Naive thymus-derived CD8-positive, alpha-beta T cell (primary cell): ENCODE measurements at regions not wholly inside any gene's neighbourhood (a gene's known extent, or its start where the extent isn't known, plus 50 kb on each side); places are given as distances from the start of the nearest gene placed in this dataset.

Experiments used
- ATAC-seq, 2 donors: fragments of 150-1000 bp; cut with Tn5 transposase in 1 of 2; sonication (Bioruptor Pico), chemical (Tn5 transposase) in 1 of 2; 1 replicate in 1 of 2; 2 replicates in 1 of 2; pipeline ENCODE4 v1.10.0; 2021; ENCODE audit warnings: mild to moderate bottlenecking in 2 of 2, moderate library complexity in 2 of 2
- POLR2A ChIA-PET: fragments of 350-600 bp; sonication (Branson Sonifier 250); formaldehyde crosslinking; loops from one replicate; lab custom pipeline; 2021; ENCODE audit warnings: antibody characterized with exemption; lab: Charles Lee
- DNase-seq, 10 donors: peaks; one replicate each; pipeline versions ENCODE4 v3.0.0 to v3.0.0-alpha.2; 2020 to 2022
- H3K27ac Mint-ChIP-seq, 10 donors: one replicate each; pipeline ENCODE4 v1.8.0; 2020 to 2022; ENCODE audit warnings: mild to moderate bottlenecking in 10 of 10, mixed read lengths in 10 of 10, moderate library complexity in 4 of 10, inconsistent platforms in 1 of 10
- H3K27me3 Mint-ChIP-seq, 5 donors: one replicate each; pipeline ENCODE4 v1.8.0; 2021 to 2022; ENCODE audit warnings: mixed read lengths in 5 of 5
- H3K36me3 Mint-ChIP-seq, 3 donors: one replicate each; pipeline ENCODE4 v1.8.0; 2020 to 2022; ENCODE audit warnings: mixed read lengths in 3 of 3, mild to moderate bottlenecking in 2 of 3, inconsistent platforms in 1 of 3
- H3K4me1 Mint-ChIP-seq, 4 donors: one replicate each; pipeline ENCODE4 v1.8.0; 2021 to 2022; ENCODE audit warnings: mixed read lengths in 4 of 4
- H3K4me3 Mint-ChIP-seq, 10 donors: one replicate each; pipeline ENCODE4 v1.8.0; 2020 to 2022; ENCODE audit warnings: mild to moderate bottlenecking in 10 of 10, mixed read lengths in 10 of 10, moderate library complexity in 6 of 10, inconsistent platforms in 1 of 10
- H3K9me3 Mint-ChIP-seq, 9 donors: one replicate each; pipeline ENCODE4 v1.8.0; 2020 to 2022; ENCODE audit warnings: mixed read lengths in 9 of 9, mild to moderate bottlenecking in 3 of 9, inconsistent platforms in 1 of 9, moderate library complexity in 1 of 9

DNA sequence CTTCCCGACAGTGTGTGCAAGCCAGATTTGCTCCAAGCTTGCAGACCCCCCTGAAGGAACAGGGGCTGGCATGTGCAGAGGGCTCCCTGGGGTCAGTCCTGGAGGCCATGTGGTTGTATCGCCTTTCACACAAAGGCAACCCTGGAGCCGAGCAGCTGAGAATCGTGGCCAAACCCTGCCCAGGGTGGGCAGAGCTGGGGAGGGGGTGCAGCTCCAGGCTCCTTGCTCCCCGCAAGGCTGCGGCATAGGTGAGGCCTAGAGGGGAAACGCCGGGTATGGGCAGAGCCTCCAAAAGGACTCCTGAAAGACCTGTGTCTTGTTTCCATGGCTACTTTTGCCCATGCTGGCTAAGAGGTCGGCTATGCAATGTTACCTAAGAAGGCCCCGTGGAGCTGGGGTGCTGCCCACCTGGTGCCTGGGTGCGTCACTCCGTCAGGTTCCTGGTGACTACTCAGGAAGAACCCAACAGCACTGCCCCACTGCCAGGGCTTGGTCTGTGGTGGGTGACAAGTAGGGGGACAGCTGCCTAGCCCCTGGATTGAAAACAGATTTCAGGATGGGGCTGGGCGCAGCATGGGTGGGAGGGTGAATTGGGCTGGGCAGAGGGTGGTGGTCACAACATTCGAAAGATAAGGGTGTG, 171.0 kb upstream of the SHH start:
- Mint-ChIP-seq H3K4me3 (no peak overlapping the region), H3K27ac (no peak overlapping the region), H3K27me3 (peaks cover 0 to 9% (median 0%) of the 10 kb centered on the region in 5 donors), H3K36me3 (no peaks in the 10 kb centered on the region), H3K4me1 (peaks cover 3 to 19% (median 7%) of the 10 kb centered on the region in 4 donors), H3K9me3 (no peaks in the 10 kb centered on the region)
- ATAC-seq (no peak), DNase-seq (no peak)
- POLR2A ChIA-PET: no interaction called here

DNA sequence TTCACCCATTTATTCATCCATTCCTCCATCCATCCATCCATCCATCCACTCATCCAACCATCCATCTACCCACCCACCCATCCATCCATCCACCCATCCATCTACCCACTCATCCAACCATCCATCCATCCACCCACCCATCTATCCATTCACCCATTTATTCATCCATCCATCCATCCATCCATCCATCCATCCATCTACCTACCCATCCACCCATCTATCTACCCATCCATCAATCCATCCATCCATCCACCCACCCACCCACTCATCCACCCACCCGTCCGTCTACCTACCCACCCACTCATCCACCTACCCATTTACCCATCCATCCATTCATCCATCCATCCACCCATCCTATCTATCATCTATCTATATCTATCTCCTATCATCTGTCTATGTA, 169.4 kb upstream of the SHH start:
- Mint-ChIP-seq H3K27ac (no peak overlapping the region), H3K9me3 (no peaks in the 10 kb centered on the region), H3K4me3 (no peak overlapping the region), H3K4me1 (peaks cover 0 to 3% (median 1%) of the 10 kb centered on the region in 4 donors), H3K36me3 (no peaks in the 10 kb centered on the region), H3K27me3 (peaks cover 0 to 9% (median 0%) of the 10 kb centered on the region in 5 donors)
- DNase-seq: no peak
- ATAC-seq: no peak
- POLR2A ChIA-PET: no interaction called here

DNA sequence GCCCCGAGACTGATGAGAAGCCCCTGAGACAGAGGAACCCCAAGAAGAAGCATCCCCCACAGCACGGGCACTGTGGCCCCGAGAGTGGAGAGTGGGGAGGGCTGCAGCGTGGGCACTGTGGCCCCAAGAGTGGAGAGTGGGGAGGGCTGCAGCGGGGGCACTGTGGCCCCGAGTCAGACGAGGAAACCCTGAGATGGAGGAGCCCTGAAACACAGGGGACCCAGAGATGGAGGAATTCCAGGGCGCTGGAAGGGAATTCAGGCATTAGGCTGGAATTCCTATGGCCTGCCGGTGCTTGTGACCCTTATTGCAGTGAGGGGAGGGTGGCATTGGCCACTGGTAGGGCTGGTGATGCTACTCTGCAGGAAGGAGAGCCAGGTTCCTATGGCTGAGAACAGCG, 168.6 kb upstream of the SHH start:
- H3K4me1 Mint-ChIP-seq: peaks cover 0 to 2% (median 0%) of the 10 kb centered on the region in 4 donors
- no peaks in the 10 kb centered on the region for H3K9me3 Mint-ChIP-seq
- peaks cover 0 to 9% (median 0%) of the 10 kb centered on the region in 5 donors for H3K27me3 Mint-ChIP-seq
- H3K36me3 Mint-ChIP-seq: no peaks in the 10 kb centered on the region
- POLR2A ChIA-PET: no interaction called here
- ATAC-seq (no peak), DNase-seq (peak in 1 of 10 donors; percentile 50)
- H3K4me3 Mint-ChIP-seq: no peak overlapping the region
- no peak overlapping the region for H3K27ac Mint-ChIP-seq

DNA sequence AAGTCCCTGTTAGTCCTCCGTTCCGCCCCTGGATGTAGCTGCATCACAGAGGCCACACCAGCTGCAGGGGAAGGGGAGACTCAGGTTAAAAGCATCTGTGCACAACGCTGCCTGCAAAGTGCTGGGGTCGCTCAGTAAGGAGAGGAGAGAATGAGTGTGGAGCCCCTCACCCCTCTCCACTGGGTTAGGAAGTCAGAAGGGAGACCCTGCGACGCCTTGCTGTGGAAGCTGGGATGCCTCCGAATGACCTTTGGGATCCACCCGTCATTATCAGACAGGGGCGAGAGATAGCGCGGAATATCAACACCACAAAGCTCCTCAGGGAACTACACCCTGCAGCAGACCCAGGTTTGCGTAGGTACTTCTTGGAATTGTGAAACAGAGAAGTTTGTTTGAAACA, 167.7 kb upstream of the SHH start:
- POLR2A ChIA-PET: no interaction called here
- no peaks in the 10 kb centered on the region for H3K36me3 Mint-ChIP-seq
- H3K27ac Mint-ChIP-seq: no peak overlapping the region
- H3K4me1 Mint-ChIP-seq: peaks cover 0 to 4% (median 1%) of the 10 kb centered on the region in 4 donors
- H3K9me3 Mint-ChIP-seq: no peaks in the 10 kb centered on the region
- peaks cover 0 to 13% (median 0%) of the 10 kb centered on the region in 5 donors for H3K27me3 Mint-ChIP-seq
- no peak overlapping the region for H3K4me3 Mint-ChIP-seq
- DNase-seq (peak in 1 of 10 donors; percentile 9), ATAC-seq (no peak)

DNA sequence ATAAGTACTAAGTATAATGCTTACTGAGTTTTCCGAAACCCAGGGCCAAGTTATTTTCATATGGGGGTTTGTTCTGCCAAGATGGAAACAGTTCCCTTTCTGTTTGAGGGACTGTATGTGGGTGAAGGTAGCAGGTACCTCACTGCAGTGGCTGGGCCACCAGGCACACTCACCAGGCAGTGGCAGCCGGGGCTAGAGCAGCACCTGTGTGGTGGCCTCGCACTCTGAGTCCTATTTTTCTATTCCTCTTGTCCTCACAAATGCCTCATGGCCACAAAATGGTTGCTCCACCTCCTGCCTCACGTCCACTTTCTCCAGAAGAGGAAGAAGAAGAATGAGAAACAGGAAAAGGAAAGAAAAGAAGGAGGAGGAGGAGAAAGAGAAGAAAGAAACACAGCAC, 167.3 kb upstream of the SHH start:
- ATAC-seq (no peak), DNase-seq (no peak)
- peaks cover 0 to 11% (median 0%) of the 10 kb centered on the region in 5 donors for H3K27me3 Mint-ChIP-seq
- H3K4me3 Mint-ChIP-seq: no peak overlapping the region
- H3K9me3 Mint-ChIP-seq: no peaks in the 10 kb centered on the region
- POLR2A ChIA-PET: no interaction called here
- H3K27ac Mint-ChIP-seq: no peak overlapping the region
- no peaks in the 10 kb centered on the region for H3K36me3 Mint-ChIP-seq
- H3K4me1 Mint-ChIP-seq: peaks cover 0 to 4% (median 1%) of the 10 kb centered on the region in 4 donors

DNA sequence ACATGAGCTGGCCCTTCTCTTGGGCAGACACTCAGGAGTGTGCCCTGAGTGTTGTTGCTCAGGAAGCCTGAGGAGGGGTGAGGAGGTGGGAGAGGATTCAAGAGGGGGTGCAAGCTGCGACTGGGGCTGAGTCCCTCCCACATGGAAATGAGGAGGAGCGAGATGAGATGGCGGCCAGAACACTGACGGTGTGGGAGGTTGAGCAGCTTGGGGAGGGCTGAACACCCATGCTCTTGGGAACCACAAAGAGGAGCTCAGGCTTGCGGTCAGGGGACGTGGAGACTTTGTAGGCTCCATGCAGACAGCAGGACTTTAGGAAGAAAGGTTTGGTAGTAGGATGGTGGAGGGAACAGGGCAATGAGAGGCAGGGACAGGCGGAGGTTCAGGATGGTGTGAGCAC, 163.2 kb upstream of the SHH start:
- peak overlapping the region in 1 of 10 donors; percentile 69 for H3K27ac Mint-ChIP-seq
- H3K36me3 Mint-ChIP-seq: no peaks in the 10 kb centered on the region
- peaks cover 6 to 12% (median 8%) of the 10 kb centered on the region in 4 donors for H3K4me1 Mint-ChIP-seq
- no peak overlapping the region for H3K4me3 Mint-ChIP-seq
- ATAC-seq (no peak), DNase-seq (peak in 2 of 10 donors; percentile 8 to 42)
- POLR2A ChIA-PET: no interaction called here
- H3K27me3 Mint-ChIP-seq: peaks cover 0 to 14% (median 1%) of the 10 kb centered on the region in 5 donors
- no peaks in the 10 kb centered on the region for H3K9me3 Mint-ChIP-seq

DNA sequence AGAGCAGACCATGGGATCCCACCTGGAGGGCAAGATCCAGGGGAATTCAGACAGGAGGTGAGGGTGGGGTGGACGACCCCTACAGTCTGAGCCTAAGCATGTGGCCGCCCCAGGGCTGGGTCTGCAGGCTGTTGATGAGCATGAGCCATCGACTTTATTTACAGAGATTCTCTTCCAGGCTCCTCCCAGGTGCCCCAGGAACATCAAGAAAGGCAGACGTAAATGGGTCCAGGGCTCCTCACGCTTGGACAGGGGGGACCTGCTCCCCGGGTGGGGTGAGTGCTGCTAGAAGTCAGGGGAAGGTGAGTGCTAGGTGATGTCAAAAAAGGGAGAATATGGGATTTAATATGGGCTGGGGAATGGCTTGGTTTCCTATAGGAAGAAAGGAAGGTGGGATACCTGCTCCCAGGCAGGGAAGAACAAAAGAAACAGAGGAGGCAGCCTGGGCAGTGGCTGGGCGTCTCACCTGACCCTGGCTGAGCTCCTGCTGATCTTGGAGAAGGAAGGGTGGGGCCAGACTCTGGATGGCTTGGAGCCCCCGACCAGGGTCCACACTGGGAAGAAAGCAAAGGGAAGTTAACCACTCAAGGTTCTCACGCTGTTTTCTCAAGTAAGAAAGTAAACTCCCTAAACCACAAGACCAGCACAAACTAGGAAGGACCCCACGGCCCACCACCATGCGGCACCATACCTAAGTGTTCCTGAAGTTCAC, 162.1 kb upstream of the SHH start:
- peak overlapping the region in 1 of 10 donors; percentile 85 for H3K27ac Mint-ChIP-seq
- POLR2A ChIA-PET: no interaction called here
- peaks cover 0 to 9% (median 1%) of the 10 kb centered on the region in 5 donors for H3K27me3 Mint-ChIP-seq
- H3K9me3 Mint-ChIP-seq: no peaks in the 10 kb centered on the region
- ATAC-seq (no peak), DNase-seq (no peak)
- H3K4me1 Mint-ChIP-seq: peaks cover 7 to 16% (median 10%) of the 10 kb centered on the region in 4 donors
- H3K4me3 Mint-ChIP-seq: no peak overlapping the region
- no peaks in the 10 kb centered on the region for H3K36me3 Mint-ChIP-seq

DNA sequence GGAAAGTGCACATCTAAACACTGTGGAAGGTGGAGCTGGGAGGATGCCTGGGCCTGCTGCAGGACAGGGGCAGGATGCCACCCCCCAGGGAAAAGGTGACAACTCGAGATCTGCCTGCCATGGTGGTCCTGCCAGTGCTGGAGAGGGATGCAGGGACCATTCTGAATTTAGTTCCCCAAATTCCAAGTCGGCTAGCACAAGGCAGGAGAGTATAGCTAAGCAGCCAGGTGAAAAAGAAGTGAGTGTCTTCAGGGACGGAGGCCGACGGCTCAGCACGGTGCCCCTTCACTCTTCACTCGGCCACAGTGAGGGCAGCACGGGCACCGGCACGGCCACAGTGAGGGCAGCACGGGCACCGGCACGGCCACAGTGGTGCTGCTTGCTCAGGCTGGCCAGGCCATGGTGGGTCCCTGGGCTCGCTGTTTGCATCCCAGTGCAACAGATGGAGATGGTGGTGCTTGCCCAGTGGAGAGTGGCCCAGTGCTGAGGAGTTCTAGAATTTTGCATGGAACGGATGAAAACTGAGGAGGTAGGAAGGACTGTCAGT, 161.3 kb upstream of the SHH start:
- DNase-seq (peak in 1 of 10 donors; percentile 4), ATAC-seq (no peak)
- POLR2A ChIA-PET: no interaction called here
- Mint-ChIP-seq H3K27ac (peak overlapping the region in 1 of 10 donors; percentile 25), H3K27me3 (peaks cover 0 to 9% (median 1%) of the 10 kb centered on the region in 5 donors), H3K4me3 (no peak overlapping the region), H3K4me1 (peaks cover 7 to 16% (median 10%) of the 10 kb centered on the region in 4 donors), H3K36me3 (no peaks in the 10 kb centered on the region), H3K9me3 (no peaks in the 10 kb centered on the region)

DNA sequence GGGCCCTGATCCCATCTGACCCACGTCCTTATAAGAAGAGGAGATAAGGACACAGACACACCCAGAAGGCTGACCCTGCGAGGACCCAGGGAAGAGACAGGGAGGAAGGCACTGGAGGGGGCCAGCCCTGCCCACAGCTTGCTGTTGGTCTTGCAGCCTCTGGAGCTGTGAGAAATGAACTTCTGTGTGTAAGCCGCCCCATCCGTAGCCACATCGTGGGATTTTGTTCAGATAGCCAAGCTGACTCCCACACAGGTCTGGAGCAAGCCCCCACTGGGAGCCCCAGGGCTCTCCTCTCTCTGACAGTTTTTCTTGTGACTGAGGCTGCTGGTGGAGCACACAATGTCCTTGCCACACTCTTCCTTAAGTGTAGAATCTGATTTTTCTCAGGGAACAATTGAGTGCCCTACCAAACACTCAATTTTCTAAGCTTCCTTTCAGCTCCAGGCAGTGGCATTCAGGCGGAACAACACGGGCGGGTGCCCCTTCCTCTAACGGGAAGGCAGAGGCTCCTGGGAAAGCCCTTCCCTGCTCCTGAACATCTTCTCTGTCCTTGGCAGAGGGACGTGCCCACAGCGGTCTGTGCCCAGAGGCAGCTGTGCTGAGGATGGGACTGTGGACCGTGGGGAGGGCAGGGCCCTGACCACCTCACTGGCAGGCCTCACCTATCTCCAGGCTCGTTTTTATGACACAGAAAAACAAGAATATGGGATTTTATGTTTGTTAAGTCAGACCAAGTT, 160.6 kb upstream of the SHH start:
- Mint-ChIP-seq H3K9me3 (no peaks in the 10 kb centered on the region), H3K27me3 (peaks cover 0 to 9% (median 1%) of the 10 kb centered on the region in 5 donors), H3K4me3 (no peak overlapping the region), H3K4me1 (peaks cover 7 to 16% (median 10%) of the 10 kb centered on the region in 4 donors), H3K36me3 (no peaks in the 10 kb centered on the region), H3K27ac (no peak overlapping the region)
- POLR2A ChIA-PET: no interaction called here
- ATAC-seq: no peak
- DNase-seq: no peak

DNA sequence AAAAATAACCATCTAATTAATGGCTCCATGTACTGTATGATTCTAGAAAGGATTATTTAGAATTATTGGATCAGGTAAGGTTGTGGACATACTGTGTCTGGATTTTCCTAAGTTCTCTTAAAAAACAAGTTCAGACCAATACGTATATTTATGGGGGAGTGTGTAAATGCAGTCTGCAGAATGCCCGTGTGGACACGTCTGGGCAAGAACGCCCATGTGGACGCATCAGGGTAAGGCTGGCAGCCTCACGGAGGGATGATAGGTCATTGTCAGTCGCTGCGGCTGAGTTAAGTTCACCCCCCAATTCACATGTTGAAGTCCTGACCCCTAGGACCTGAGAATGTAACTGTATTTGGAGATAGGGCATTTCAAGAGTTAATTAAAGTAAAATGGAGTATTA, 160.0 kb upstream of the SHH start:
- no peak overlapping the region for H3K27ac Mint-ChIP-seq
- ATAC-seq (no peak), DNase-seq (peak in 1 of 10 donors; percentile 58)
- H3K27me3 Mint-ChIP-seq: peaks cover 0 to 9% (median 1%) of the 10 kb centered on the region in 5 donors
- H3K4me3 Mint-ChIP-seq: no peak overlapping the region
- H3K4me1 Mint-ChIP-seq: peaks cover 7 to 16% (median 10%) of the 10 kb centered on the region in 4 donors
- POLR2A ChIA-PET: no interaction called here
- H3K9me3 Mint-ChIP-seq: no peaks in the 10 kb centered on the region
- no peaks in the 10 kb centered on the region for H3K36me3 Mint-ChIP-seq

DNA sequence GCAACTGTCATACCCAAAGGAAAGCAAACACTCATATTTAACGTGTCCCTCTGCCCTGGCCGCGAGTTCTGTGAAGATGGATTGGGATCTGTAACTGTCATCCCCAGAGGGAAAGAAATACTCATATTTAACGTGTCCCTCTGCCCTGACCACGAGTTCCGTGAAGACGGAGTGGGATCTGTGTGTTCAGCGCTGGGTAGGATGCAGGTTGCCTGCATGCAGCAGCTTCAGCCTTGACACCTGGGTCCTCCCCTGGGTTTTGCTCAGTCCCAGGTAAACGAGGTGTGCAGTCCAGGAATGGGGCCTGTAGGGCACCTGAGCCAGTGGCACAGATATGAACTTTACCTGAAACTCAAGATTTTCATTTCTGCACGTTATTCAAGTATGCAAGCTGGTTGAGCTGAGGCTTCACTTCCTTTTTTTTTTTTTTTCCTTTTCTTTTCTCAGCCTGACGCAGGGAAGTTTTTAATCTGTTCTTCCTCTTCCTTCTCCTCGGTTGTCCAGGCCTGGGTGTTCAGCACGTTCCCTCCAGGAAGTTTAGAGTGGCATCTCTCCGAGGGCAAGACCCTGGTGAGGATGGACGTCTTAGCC, 159.0 kb upstream of the SHH start:
- Mint-ChIP-seq H3K4me3 (no peak overlapping the region), H3K27ac (peak overlapping the region in 3 of 10 donors; percentile 37 to 46 (median 45)), H3K27me3 (peaks cover 0 to 9% (median 1%) of the 10 kb centered on the region in 5 donors), H3K9me3 (no peaks in the 10 kb centered on the region), H3K36me3 (no peaks in the 10 kb centered on the region), H3K4me1 (peaks cover 7 to 16% (median 10%) of the 10 kb centered on the region in 4 donors)
- no peak for DNase-seq
- ATAC-seq: no peak
- POLR2A ChIA-PET: no interaction called here

DNA sequence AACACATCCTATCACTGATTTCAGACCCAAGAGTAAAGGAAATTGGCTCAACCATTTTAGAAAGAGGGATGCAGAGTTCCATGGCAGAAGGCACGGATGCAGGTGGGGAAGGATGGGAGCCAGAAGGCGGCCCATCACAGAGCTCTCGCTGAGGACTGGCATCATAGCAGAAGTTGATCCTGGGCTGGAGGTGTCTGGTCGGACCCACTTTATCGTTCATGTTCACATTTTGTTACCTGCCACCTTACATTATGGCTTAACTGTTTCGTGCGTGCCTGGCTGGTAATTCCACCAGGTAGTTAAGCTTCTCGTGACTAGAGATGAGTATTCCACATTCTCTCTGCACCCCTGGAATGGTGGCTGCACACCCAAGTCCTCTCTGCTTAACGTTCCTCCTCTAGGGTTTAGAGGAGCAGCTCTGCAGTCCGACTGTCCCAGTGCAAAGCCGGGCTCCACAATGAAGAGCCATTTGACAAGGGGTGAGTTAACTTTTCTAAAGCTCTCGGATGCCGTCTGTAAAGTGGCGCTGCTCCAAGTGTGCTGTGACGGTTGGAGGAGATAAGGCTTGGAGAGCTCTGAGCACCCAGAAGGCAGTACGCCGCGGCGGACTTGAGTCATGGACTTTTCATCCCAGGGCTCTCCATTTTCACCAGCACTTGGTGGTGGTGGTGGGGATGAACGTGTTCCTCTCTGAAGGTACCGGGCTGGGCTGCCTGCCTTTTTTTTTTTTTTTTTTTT, 157.1 kb upstream of the SHH start:
- peak overlapping the region in 1 of 10 donors; percentile 38 for H3K4me3 Mint-ChIP-seq
- H3K27ac Mint-ChIP-seq: no peak overlapping the region
- DNase-seq (peak in 1 of 10 donors; percentile 8), ATAC-seq (no peak)
- H3K4me1 Mint-ChIP-seq: peaks cover 7 to 14% (median 10%) of the 10 kb centered on the region in 4 donors
- H3K36me3 Mint-ChIP-seq: no peaks in the 10 kb centered on the region
- H3K27me3 Mint-ChIP-seq: peaks cover 0 to 3% (median 1%) of the 10 kb centered on the region in 5 donors
- no peaks in the 10 kb centered on the region for H3K9me3 Mint-ChIP-seq
- POLR2A ChIA-PET: interaction anchor here (0.7 kb wide), 1 partner anchor 95 kb away, joined by 8 read pairs; no protein-coding TSS in a partner anchor
